ENCODE measurements at regions not wholly inside any gene's neighbourhood (a gene's known extent, or its start where the extent isn't known, plus 50 kb on each side); places are given as distances from the start of the nearest gene placed in this dataset.
"Not testable (repeated sequence)": the region's sequence is repeated elsewhere in the genome, so short reads cannot be mapped to it uniquely, and the experiment has no call there.

DNA sequence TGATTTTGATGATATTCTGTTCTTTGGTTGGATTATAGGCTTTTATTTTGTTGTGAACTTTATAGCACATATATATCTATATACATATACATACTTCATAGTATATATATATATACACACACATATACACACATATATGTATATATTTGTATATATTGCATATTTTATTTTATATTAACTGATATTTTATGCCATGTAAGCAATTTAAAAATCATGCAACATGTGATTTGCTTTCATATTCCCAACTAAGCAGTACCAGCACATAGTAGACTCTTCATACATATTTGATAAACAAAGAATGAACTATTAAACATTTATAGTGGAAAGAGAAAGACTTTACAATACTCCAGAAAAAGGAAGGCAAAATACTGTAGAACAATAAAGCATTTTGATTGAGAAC lies 679.2 kb downstream of the TENT5A start:
- Histone ChIP-seq H3K27ac (ENCODE audit: low read depth, low read length) (no peak overlapping the region), H3K36me3 (ENCODE audit: insufficient read depth, low read length) (no peaks in the 10 kb centered on the region), H3K27me3 (ENCODE audit: insufficient read depth, low read length) (no peaks in the 10 kb centered on the region), H3K9me3 (ENCODE audit: insufficient read depth, low read depth, low read length) (no peaks in the 10 kb centered on the region), H3K9ac (ENCODE audit: low read depth, low read length) (no peak overlapping the region), H3K4me3 (ENCODE audit: low read length) (no peak overlapping the region), H3K4me1 (ENCODE audit: insufficient read depth, low read length) (peaks cover 7% of the 10 kb centered on the region; the same call in 1 of the 2 replicates)

DNA sequence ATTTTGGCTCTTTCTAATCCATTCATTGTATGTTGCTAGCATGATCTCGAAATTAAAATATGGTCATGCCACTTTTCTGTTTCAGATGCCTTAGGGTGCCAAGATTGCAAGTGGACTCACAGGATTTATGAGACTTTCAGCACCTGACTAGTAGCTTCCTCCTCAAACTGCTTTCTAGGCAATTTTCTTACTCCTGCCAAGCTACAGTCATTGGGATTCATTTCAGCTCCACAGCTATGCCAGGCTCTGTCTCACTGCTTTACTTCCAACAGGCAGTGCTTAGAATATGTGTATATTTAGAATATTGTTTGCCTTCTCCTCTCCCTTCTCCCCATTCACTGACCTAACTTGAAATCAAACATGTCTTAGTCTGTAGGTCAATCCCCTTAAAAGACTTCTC lies 681.4 kb downstream of the TENT5A start:
- Histone ChIP-seq H3K4me3 (ENCODE audit: low read length) (no peak overlapping the region), H3K36me3 (ENCODE audit: insufficient read depth, low read length) (no peaks in the 10 kb centered on the region), H3K4me1 (ENCODE audit: insufficient read depth, low read length) (peaks cover 10% of the 10 kb centered on the region; the same call in 1 of the 2 replicates), H3K27me3 (ENCODE audit: insufficient read depth, low read length) (no peaks in the 10 kb centered on the region), H3K9me3 (ENCODE audit: insufficient read depth, low read depth, low read length) (no peaks in the 10 kb centered on the region), H3K27ac (ENCODE audit: low read depth, low read length) (no peak overlapping the region), H3K9ac (ENCODE audit: low read depth, low read length) (no peak overlapping the region)
- WGBS = 98% methylated on average over 1 of the region's 1 CpG

DNA sequence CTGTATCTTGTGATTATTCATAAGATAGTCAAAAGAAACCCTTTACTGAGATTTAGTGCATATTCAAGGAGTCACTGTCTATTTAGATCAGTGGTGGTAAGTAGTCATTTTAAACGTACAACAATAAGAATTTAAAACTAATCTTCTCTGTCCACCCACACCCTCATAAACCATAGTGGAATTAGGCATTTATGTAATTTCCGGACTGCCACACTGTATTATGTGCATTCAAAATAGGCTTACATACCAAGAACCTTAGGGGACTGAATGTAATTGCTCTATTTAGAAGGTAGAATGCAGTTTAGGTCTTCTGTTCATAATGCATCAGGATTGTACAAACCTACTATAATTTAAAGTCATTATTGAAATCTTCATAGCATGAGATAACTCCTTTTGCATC lies 685.4 kb downstream of the TENT5A start:
- 88% methylated on average over 1 of the region's 2 CpGs for WGBS

DNA sequence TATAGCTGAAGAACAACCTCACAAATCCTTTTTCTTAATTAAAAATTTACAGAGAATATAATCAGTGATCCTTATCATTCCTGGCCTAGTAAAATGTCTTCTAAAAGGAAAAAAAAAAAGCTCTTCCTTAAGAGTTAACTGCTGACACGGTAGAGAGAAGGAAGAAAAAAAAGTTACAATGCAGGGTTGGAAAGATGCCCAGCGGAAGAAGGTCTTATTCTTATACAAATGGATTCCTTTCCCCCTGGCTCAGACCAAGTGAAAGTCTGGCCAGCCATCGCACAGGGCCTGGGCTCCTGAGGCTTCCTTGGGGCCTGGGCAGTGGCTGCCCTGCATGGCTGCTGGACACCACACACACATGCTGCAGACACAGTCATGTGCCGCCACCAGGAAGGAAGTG lies 688.6 kb downstream of the TENT5A start:
- no peaks in the 10 kb centered on the region for H3K9me3 ChIP-seq (ENCODE audit: insufficient read depth, low read depth, low read length)
- no peak overlapping the region for H3K4me3 ChIP-seq (ENCODE audit: low read length)
- peaks cover 7% of the 10 kb centered on the region for H3K4me1 ChIP-seq (ENCODE audit: insufficient read depth, low read length)
- WGBS = 78% methylated on average over 3 of the region's 4 CpGs
- no peaks in the 10 kb centered on the region for H3K36me3 ChIP-seq (ENCODE audit: insufficient read depth, low read length)
- H3K9ac ChIP-seq (ENCODE audit: low read depth, low read length) = no peak overlapping the region
- no peaks in the 10 kb centered on the region for H3K27me3 ChIP-seq (ENCODE audit: insufficient read depth, low read length)
- no peak overlapping the region for H3K27ac ChIP-seq (ENCODE audit: low read depth, low read length)

More for the DNA sequence above, 685.4 kb downstream of the TENT5A start:
- Histone ChIP-seq H3K27me3 (ENCODE audit: insufficient read depth, low read length) (no peaks in the 10 kb centered on the region), H3K27ac (ENCODE audit: low read depth, low read length) (no peak overlapping the region), H3K4me3 (ENCODE audit: low read length) (no peak overlapping the region), H3K36me3 (ENCODE audit: insufficient read depth, low read length) (no peaks in the 10 kb centered on the region), H3K9ac (ENCODE audit: low read depth, low read length) (no peak overlapping the region), H3K4me1 (ENCODE audit: insufficient read depth, low read length) (peaks cover 7% of the 10 kb centered on the region; the same call in 1 of the 2 replicates), H3K9me3 (ENCODE audit: insufficient read depth, low read depth, low read length) (no peaks in the 10 kb centered on the region)

DNA sequence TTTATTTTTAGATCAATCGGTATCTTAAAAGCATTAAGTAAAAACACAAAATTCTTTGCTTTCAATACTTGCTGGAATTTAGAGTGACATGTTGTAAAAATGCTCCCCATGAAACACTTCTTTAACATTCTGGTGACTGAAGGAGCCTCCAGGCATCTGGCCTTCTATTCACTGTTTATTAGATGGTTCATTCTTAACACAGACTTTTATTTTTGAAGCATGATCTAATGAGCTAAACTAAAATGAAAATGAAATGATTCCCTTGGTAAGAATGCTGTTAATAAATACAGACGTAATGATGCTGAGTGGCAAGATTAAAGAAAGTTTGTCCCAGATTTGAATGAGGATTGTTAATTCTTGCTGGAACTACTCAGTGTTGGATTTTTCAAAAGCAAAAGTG lies 698.4 kb downstream of the TENT5A start:
- H3K4me3 ChIP-seq (ENCODE audit: low read length) = no peak overlapping the region
- H3K27ac ChIP-seq (ENCODE audit: low read depth, low read length) = no peak overlapping the region
- WGBS = 92% methylated on average over 1 of the region's 2 CpGs
- no peaks in the 10 kb centered on the region for H3K36me3 ChIP-seq (ENCODE audit: insufficient read depth, low read length)
- no peaks in the 10 kb centered on the region for H3K27me3 ChIP-seq (ENCODE audit: insufficient read depth, low read length)
- H3K4me1 ChIP-seq (ENCODE audit: insufficient read depth, low read length) = no peaks in the 10 kb centered on the region
- no peak overlapping the region for H3K9ac ChIP-seq (ENCODE audit: low read depth, low read length)
- no peaks in the 10 kb centered on the region for H3K9me3 ChIP-seq (ENCODE audit: insufficient read depth, low read depth, low read length)

DNA sequence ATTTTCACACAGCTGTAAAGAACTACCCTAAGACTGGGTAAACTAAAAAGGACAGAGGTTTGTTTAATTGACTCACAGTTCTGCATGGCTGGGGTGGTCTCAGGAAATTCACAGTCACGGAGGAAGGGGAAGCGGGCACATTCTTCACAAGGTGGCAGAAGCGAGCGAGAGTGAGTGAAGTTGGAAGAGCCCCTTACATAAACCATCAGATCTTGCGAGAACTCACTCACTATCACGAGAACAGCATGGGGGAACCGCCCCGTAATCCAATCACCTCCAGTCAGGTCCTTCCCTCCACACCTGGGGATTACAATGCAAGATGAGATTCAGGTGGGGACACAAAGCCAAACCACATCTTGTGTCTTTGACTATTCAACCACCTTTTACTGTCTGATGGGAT lies 700.5 kb downstream of the TENT5A start:
- Histone ChIP-seq H3K27ac (ENCODE audit: low read depth, low read length) (no peak overlapping the region), H3K27me3 (ENCODE audit: insufficient read depth, low read length) (no peaks in the 10 kb centered on the region), H3K36me3 (ENCODE audit: insufficient read depth, low read length) (no peaks in the 10 kb centered on the region), H3K9me3 (ENCODE audit: insufficient read depth, low read depth, low read length) (no peaks in the 10 kb centered on the region), H3K9ac (ENCODE audit: low read depth, low read length) (no peak overlapping the region), H3K4me1 (ENCODE audit: insufficient read depth, low read length) (no peaks in the 10 kb centered on the region), H3K4me3 (ENCODE audit: low read length) (no peak overlapping the region)
- WGBS = 80% methylated on average over 8 of the region's 8 CpGs

DNA sequence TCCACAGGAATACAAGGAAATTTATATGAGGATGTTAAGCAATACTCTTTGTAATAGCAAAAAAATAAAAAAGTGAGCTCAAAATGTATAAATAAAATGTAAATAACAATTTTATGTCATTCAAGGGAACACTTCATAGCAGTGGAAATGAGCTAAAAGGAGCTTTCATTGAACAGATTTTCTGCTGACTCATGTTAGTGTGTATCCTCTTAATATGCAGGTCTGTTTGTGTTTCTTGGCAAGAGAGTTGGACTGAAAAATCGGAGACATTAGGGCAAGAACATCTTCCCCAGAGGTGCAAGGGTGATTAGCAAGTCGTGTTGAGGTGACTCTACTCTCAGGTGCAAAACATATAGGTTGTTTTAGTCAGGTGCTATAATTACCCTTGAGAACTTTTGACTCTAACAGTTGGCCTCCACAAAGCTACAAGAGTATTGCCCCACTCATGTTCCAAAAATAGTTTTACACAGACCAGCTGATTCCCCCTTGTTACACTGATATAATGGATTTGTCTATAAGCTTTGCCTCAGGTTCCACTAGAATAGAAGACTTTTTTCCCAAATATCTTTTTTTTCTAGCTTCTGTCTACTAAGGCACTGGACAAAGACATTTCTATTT lies 702.9 kb downstream of the TENT5A start:
- Histone ChIP-seq H3K9me3 (ENCODE audit: insufficient read depth, low read depth, low read length) (no peaks in the 10 kb centered on the region), H3K36me3 (ENCODE audit: insufficient read depth, low read length) (no peaks in the 10 kb centered on the region), H3K4me3 (ENCODE audit: low read length) (no peak overlapping the region), H3K9ac (ENCODE audit: low read depth, low read length) (no peak overlapping the region), H3K27ac (ENCODE audit: low read depth, low read length) (no peak overlapping the region), H3K4me1 (ENCODE audit: insufficient read depth, low read length) (no peaks in the 10 kb centered on the region), H3K27me3 (ENCODE audit: insufficient read depth, low read length) (no peaks in the 10 kb centered on the region)
- 89% methylated on average over 2 of the region's 2 CpGs for WGBS

DNA sequence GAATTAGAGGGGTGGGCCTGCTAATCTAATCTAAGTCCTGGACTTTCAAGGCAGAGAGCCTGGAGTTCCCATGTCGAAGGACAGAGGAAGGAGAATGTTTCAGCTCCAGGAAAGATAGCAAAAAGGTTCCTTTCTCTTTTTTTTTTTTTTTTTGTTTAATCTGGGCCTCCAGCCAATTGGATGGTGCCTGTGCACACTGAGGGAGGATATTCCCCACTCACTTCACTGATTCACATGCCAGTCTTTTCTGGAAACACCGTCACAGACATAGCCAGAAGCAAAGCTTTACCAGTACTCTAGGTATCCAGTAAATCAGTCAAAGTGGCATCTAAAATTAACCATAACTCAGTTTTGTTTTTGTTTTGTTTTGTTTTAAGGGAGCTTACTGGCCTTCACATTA lies 721.1 kb downstream of the TENT5A start:
- H3K36me3 ChIP-seq (ENCODE audit: insufficient read depth, low read length) = no peaks in the 10 kb centered on the region
- H3K4me3 ChIP-seq (ENCODE audit: low read length) = no peak overlapping the region
- peaks cover 7% of the 10 kb centered on the region for H3K9me3 ChIP-seq (ENCODE audit: insufficient read depth, low read depth, low read length)
- H3K9ac ChIP-seq (ENCODE audit: low read depth, low read length) = no peak overlapping the region
- 90% methylated on average over 2 of the region's 2 CpGs for WGBS
- no peaks in the 10 kb centered on the region for H3K4me1 ChIP-seq (ENCODE audit: insufficient read depth, low read length)
- no peaks in the 10 kb centered on the region for H3K27me3 ChIP-seq (ENCODE audit: insufficient read depth, low read length)
- no peak overlapping the region for H3K27ac ChIP-seq (ENCODE audit: low read depth, low read length)

DNA sequence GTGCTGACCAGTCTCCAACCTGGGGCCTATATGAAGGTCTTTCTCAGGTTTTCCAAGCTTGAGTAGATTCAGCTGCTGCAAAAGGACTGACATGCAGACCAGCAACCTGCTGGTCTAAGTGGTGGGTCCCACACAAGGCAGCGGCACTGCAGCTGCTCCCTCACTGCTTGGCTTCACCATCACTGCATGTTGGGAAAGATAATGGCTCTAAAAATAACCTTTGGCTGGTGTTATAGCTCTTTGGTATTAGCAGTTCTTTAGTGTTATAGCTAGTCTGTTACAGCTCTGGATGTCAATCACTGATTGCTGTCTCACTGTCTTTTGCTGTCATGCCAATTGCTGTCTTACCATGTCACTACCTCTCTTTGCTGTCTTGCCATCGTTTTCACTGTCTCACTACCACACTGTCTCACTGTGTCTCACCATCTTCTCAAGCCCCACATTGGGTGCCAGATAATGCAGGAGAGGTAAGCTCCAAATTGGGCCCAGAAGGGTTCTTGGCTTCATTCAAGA lies 726.4 kb downstream of the TENT5A start:
- Histone ChIP-seq H3K4me1 (ENCODE audit: insufficient read depth, low read length) (no peaks in the 10 kb centered on the region), H3K9ac (ENCODE audit: low read depth, low read length) (no peak overlapping the region), H3K9me3 (ENCODE audit: insufficient read depth, low read depth, low read length) (peaks cover 59% of the 10 kb centered on the region), H3K36me3 (ENCODE audit: insufficient read depth, low read length) (no peaks in the 10 kb centered on the region), H3K27ac (ENCODE audit: low read depth, low read length) (no peak overlapping the region), H3K27me3 (ENCODE audit: insufficient read depth, low read length) (no peaks in the 10 kb centered on the region), H3K4me3 (ENCODE audit: low read length) (no peak overlapping the region)
- 84% methylated on average over 2 of the region's 2 CpGs for WGBS

DNA sequence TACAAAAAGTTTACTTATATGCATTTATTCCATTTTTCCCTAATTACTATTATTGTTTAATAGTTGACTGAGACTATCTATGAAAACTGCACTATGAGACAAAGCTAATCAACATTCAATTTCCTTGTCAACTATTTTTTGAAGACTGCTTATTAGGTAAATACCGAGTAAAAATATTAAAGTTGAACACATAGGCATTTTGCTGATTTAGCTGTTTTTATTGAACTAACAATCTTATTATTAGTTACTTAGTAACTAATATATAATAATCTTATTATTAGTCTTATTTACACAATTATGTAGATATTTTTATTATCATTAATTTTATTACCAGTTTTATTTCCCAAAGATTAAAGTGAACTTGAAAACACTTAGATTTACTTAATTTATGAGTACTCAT lies 728.8 kb downstream of the TENT5A start:
- Histone ChIP-seq H3K4me1 (ENCODE audit: insufficient read depth, low read length) (no peaks in the 10 kb centered on the region), H3K9ac (ENCODE audit: low read depth, low read length) (no peak overlapping the region), H3K9me3 (ENCODE audit: insufficient read depth, low read depth, low read length) (peaks cover 78% of the 10 kb centered on the region), H3K36me3 (ENCODE audit: insufficient read depth, low read length) (no peaks in the 10 kb centered on the region), H3K27me3 (ENCODE audit: insufficient read depth, low read length) (no peaks in the 10 kb centered on the region), H3K4me3 (ENCODE audit: low read length) (no peak overlapping the region), H3K27ac (ENCODE audit: low read depth, low read length) (no peak overlapping the region)
- no CpG with 5 or more reads among the region's 1 CpG for WGBS

DNA sequence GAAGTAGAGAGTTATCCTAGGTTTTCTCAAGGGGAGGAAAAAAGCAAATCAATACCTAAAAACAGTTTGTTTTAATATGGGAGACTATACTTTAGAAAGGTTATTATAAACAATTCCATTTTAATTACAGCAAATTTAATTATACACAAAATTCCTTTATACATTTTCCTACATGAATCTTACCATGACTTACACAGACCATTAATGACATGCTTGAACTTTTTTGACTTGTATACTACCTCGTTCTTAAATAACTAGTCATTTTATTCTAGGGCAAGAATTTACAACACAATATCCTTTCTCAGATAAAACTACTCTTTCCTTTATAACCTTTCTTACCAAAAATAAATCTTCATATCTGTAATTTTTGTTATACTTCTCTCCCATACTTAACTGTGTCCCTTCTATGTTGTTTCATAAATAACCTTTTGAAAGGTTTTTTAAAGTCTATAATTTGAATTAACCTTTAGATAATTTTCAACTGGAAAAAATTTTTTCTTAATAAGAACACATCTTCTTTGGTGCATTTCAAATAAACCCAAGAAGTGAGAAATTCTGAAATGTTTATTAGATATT lies 729.4 kb downstream of the TENT5A start:
- no peaks in the 10 kb centered on the region for H3K4me1 ChIP-seq (ENCODE audit: insufficient read depth, low read length)
- peaks cover 80% of the 10 kb centered on the region for H3K9me3 ChIP-seq (ENCODE audit: insufficient read depth, low read depth, low read length)
- no peak overlapping the region for H3K9ac ChIP-seq (ENCODE audit: low read depth, low read length)
- H3K36me3 ChIP-seq (ENCODE audit: insufficient read depth, low read length) = no peaks in the 10 kb centered on the region
- H3K27ac ChIP-seq (ENCODE audit: low read depth, low read length) = no peak overlapping the region
- no peaks in the 10 kb centered on the region for H3K27me3 ChIP-seq (ENCODE audit: insufficient read depth, low read length)
- 86% methylated on average over 1 of the region's 1 CpG for WGBS
- no peak overlapping the region for H3K4me3 ChIP-seq (ENCODE audit: low read length)

DNA sequence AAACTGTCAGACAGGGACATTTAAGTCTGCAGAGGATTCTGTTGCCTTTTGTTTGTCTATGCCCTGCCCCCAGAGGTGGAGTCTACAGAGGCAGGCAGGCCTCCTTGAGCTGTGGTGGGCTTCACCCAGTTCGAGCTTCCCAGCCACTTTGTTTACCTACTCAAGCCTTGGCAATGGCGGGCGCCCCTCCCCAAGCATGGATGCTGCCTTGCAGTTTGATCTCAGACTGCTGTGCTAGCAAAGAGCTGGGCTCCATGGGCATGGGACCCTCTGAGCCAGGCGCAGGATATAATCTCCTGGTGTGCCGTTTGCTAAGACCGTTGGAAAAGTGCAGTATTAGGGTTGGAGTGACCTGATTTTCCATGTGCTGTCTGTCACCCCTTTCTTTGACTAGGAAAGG lies 734.9 kb downstream of the TENT5A start:
- not testable (repeated sequence) for H3K4me3 ChIP-seq (ENCODE audit: low read length); H3K27ac ChIP-seq (ENCODE audit: low read depth, low read length); H3K27me3 ChIP-seq (ENCODE audit: insufficient read depth, low read length); H3K4me1 ChIP-seq (ENCODE audit: insufficient read depth, low read length); H3K36me3 ChIP-seq (ENCODE audit: insufficient read depth, low read length); H3K9ac ChIP-seq (ENCODE audit: low read depth, low read length)
- peaks cover 47% of the 10 kb centered on the region for H3K9me3 ChIP-seq (ENCODE audit: insufficient read depth, low read depth, low read length)
- 94% methylated on average over 6 of the region's 6 CpGs for WGBS
